HCT116 (cell line): ENCODE measurements at regions not wholly inside any gene's neighbourhood (a gene's known extent, or its start where the extent isn't known, plus 50 kb on each side); places are given as distances from the start of the nearest gene placed in this dataset.

Experiments used
- ATAC-seq: fragments of 200-7000 bp; cut with Tn5 transposase; 2 replicates; pipeline ENCODE4 v1.9.1; 2020; ENCODE audit warnings: mild to moderate bottlenecking, moderate library complexity
- BruUV-seq: library from RNA; stranded (reverse); fragments of 400-500 nt; replicated peaks from 2 replicates; lab custom pipeline; 2021; lab: Mats Ljungman, UMichigan
- CTCF ChIA-PET: fragments of 300-600 bp; sonication (Branson Sonifier 250); formaldehyde crosslinking; loops from one replicate; lab custom pipeline; 2021; ENCODE audit warnings: antibody characterized with exemption; lab: Charles Lee
- POLR2A ChIA-PET: fragments of 300-600, 350-600 bp; sonication (Branson Sonifier 250); formaldehyde crosslinking; loops from one replicate; lab custom pipeline; 2021; ENCODE audit warnings: antibody characterized with exemption; lab: Charles Lee
- RAD21 ChIA-PET, 2 experiments: fragments of 300-600 bp; sonication (Branson Sonifier 250); formaldehyde crosslinking; loops; one replicate each; lab custom pipeline; 2023; ENCODE audit warnings: low total read pairs in 2 of 2; ENCODE audit not compliant: uncharacterized antibody in 2 of 2, unreplicated experiment in 2 of 2, low non-redundant PET in 1 of 2; lab: Charles Lee
- DNase-seq: peaks from one replicate; pipeline ENCODE4 v3.0.0-alpha.2; 2010; ENCODE audit warnings: low read depth, low spot score
- H2AFZ ChIP-seq: fragments of 200-600 bp; shearing (Covaris generic), sonication (generic); 2 replicates; pipeline ENCODE4 v1.6.1; 2017; ENCODE audit warnings: low read depth, mixed run types, mixed read lengths, antibody characterized with exemption, low read length; ENCODE audit not compliant: poor library complexity, severe bottlenecking
- H3K27ac ChIP-seq: 2 replicates; pipeline ENCODE4 v1.5.1; 2012; ENCODE audit warnings: low read depth, low read length
- H3K27me3 ChIP-seq: fragments of 200-600 bp; sonication (generic); 2 replicates; pipeline ENCODE4 v1.6.1; 2016; ENCODE audit warnings: mixed run types, low read length, mixed read lengths; ENCODE audit not compliant: insufficient read depth
- H3K36me3 ChIP-seq, 2 experiments: fragments of 200-500 bp in 1 of 2; fragments of 200-600 bp in 1 of 2; sonication (Bioruptor generic) in 1 of 2; sonication (generic) in 1 of 2; 2 replicates each; pipeline versions ENCODE4 v1.5.1 to v1.6.1; 2014 to 2016; ENCODE audit warnings: low read length in 2 of 2, inconsistent platforms in 1 of 2, mixed read lengths in 1 of 2, mixed run types in 1 of 2; ENCODE audit not compliant: insufficient read depth in 2 of 2, control insufficient read depth in 1 of 2
- H3K4me1 ChIP-seq, 2 experiments: fragments of 200-600 bp in 1 of 2; sonication (generic) in 1 of 2; 2 replicates each; pipeline versions ENCODE4 v1.5.1 to v1.6.1; 2012 to 2017; ENCODE audit warnings: low read length in 2 of 2, inconsistent platforms in 1 of 2, mild to moderate bottlenecking in 1 of 2, mixed read lengths in 1 of 2, mixed run types in 1 of 2, moderate library complexity in 1 of 2; ENCODE audit not compliant: insufficient read depth in 2 of 2, control insufficient read depth in 1 of 2
- H3K4me2 ChIP-seq: fragments of 200-600 bp; sonication (generic); 2 replicates; pipeline ENCODE4 v1.6.1; 2017; ENCODE audit warnings: mixed run types, low read length, mixed read lengths
- H3K4me3 ChIP-seq, 2 experiments: fragments of 200-600 bp in 1 of 2; sonication (generic) in 1 of 2; replicated peaks in 1 of 2; 2 replicates each; pipeline ENCODE4 v1.5.1; 2011 to 2016; ENCODE audit warnings: low read length in 2 of 2, control low read depth in 1 of 2, low read depth in 1 of 2, mild to moderate bottlenecking in 1 of 2, mixed read lengths in 1 of 2, mixed run types in 1 of 2
- H3K79me2 ChIP-seq: fragments of 200-600 bp; sonication (generic); 2 replicates; pipeline ENCODE4 v1.6.1; 2017; ENCODE audit warnings: mild to moderate bottlenecking, mixed run types, low read length, moderate library complexity, mixed read lengths; ENCODE audit not compliant: insufficient read depth
- H3K9ac ChIP-seq: fragments of 200-600 bp; sonication (generic); 2 replicates; pipeline ENCODE4 v1.6.1; 2016; ENCODE audit warnings: low read length, mixed read lengths
- H3K9me2 ChIP-seq: fragments of 200-600 bp; sonication (generic), shearing (Covaris generic); 2 replicates; pipeline ENCODE4 v1.6.1; 2017; ENCODE audit warnings: mixed run types, mild to moderate bottlenecking, moderate library complexity; ENCODE audit not compliant: insufficient read depth
- H3K9me3 ChIP-seq, 2 experiments: fragments of 200-500 bp in 1 of 2; fragments of 200-600 bp in 1 of 2; sonication (Bioruptor generic) in 1 of 2; sonication (generic) in 1 of 2; 2 replicates each; pipeline ENCODE4 v1.6.1; 2014 to 2017; ENCODE audit warnings: low read length in 2 of 2, mixed read lengths in 2 of 2, inconsistent platforms in 1 of 2, low read depth in 1 of 2, mild to moderate bottlenecking in 1 of 2, mixed run types in 1 of 2, moderate library complexity in 1 of 2; ENCODE audit not compliant: control insufficient read depth in 1 of 2, insufficient read depth in 1 of 2
- H4K20me1 ChIP-seq: fragments of 200-600 bp; sonication (generic), shearing (Covaris generic); 2 replicates; pipeline ENCODE4 v1.6.1; 2017; ENCODE audit warnings: mixed run types, mild to moderate bottlenecking, moderate library complexity; ENCODE audit not compliant: insufficient read depth
- CTCF ChIP-seq, 3 experiments: fragments of 200-600 bp in 1 of 3; sonication (generic) in 1 of 3; IDR thresholded peaks in 2 of 3; conservative IDR thresholded peaks in 1 of 3; 2 replicates each; pipeline ENCODE4 v1.5.1; 2012 to 2017; ENCODE audit warnings: low read depth in 2 of 3, low read length in 2 of 3, antibody characterized with exemption in 1 of 3, borderline replicate concordance in 1 of 3, control low read depth in 1 of 3, mild to moderate bottlenecking in 1 of 3, mixed read lengths in 1 of 3, mixed run types in 1 of 3, moderate library complexity in 1 of 3; ENCODE audit not compliant: insufficient read depth in 1 of 3
- EGR1 ChIP-seq: IDR thresholded peaks from 2 replicates; pipeline ENCODE4 v1.6.1; 2012; ENCODE audit warnings: low read depth
- EZH2phosphoT487 ChIP-seq: fragments of 200-600 bp; IDR thresholded peaks from 2 replicates; pipeline ENCODE4 v1.6.1; 2018; ENCODE audit warnings: antibody characterized with exemption, borderline replicate concordance
- FOSL1 ChIP-seq: IDR thresholded peaks from 2 replicates; pipeline ENCODE4 v1.6.1; 2012; ENCODE audit warnings: low read depth
- JUND ChIP-seq: IDR thresholded peaks from 2 replicates; pipeline ENCODE4 v1.6.1; 2012
- SP1 ChIP-seq: IDR thresholded peaks from 2 replicates; pipeline ENCODE4 v1.6.1; 2012; ENCODE audit warnings: low read depth
- SRF ChIP-seq: IDR thresholded peaks from 2 replicates; pipeline ENCODE4 v1.6.1; 2012; ENCODE audit warnings: low read depth
- TCF7L2 ChIP-seq: IDR thresholded peaks from 2 replicates; pipeline ENCODE4 v1.7.0; 2011; ENCODE audit warnings: borderline replicate concordance, inconsistent platforms; ENCODE audit not compliant: insufficient read depth, insufficient read length; ENCODE audit errors: extremely low read depth
- ZFX ChIP-seq: fragments of 450-650 bp; IDR thresholded peaks from 2 replicates; pipeline ENCODE4 v1.6.1; 2017
- ZNF274 ChIP-seq: fragments of 200-500 bp; sonication (Bioruptor generic); IDR thresholded peaks from 2 replicates; pipeline ENCODE4 v1.6.1; 2014; ENCODE audit warnings: mild to moderate bottlenecking, low read depth, low read length, inconsistent platforms
- intact Hi-C: fragments of 100-400 bp; cut with micrococcal nuclease; formaldehyde crosslinking; loops from 2 replicates; pipeline ENCODE4 v1.10.0; 2022

DNA sequence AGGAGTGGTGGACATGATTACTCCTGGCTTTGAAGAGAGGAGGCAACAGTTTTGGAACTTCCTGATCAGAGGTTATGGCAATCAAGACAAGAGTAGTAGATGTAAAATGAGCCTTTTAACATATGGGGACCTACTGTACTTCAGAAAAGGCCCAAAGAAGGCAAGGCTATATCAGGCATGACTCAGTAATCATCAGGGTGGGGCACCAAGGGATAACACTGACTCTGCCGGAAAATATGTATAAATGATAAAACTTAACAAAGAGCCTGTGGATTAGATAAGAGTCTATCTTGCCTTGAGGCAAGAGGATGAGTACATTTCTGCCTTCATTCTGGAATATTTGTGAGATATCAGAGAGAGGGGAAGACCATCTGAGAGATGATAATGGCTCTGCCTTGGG is 1389.9 kb upstream of the MAP3K7 start:
- ChIA-PET RAD21 (no interaction called here), POLR2A (no interaction called here), CTCF (no interaction called here)
- no peak overlapping the region for H3K27ac ChIP-seq
- H3K4me1 ChIP-seq = no peaks in the 10 kb centered on the region
- no peak overlapping the region for H2AFZ ChIP-seq
- no peak overlapping the region for H3K4me2 ChIP-seq
- no peak overlapping the region for H3K4me3 ChIP-seq
- no peak for TF ChIP-seq EGR1
- no peak for TF ChIP-seq SRF
- no peak for TF ChIP-seq ZFX
- TF ChIP-seq SP1 = no peak
- no peak for TF ChIP-seq CTCF (IDR thresholded peaks at IDR 0.05 in 2 of 3, conservative IDR thresholded peaks at IDR 0.05 in 1 of 3; ENCODE audit: borderline replicate concordance in 1 of 3, insufficient read depth in 1 of 3, low read depth in 2 of 3, low read length in 2 of 3)
- TF ChIP-seq ZNF274 = no peak
- TF ChIP-seq EZH2phosphoT487 = no peak
- TF ChIP-seq TCF7L2 = no peak
- ATAC-seq (no peak), DNase-seq (no peak)
- H4K20me1 ChIP-seq = no peaks in the 10 kb centered on the region
- intact Hi-C loops = no loop called here
- H3K9me3 ChIP-seq = peaks cover 4 to 6% of the 10 kb centered on the region in 2 experiments; a peak in 2 of 4 replicates
- no peaks in the 10 kb centered on the region for H3K9me2 ChIP-seq
- no peaks in the 10 kb centered on the region for H3K27me3 ChIP-seq
- BruUV-seq = no TSS peak
- H3K36me3 ChIP-seq = no peaks in the 10 kb centered on the region
- no peaks in the 10 kb centered on the region for H3K79me2 ChIP-seq
- H3K9ac ChIP-seq = no peak overlapping the region

DNA sequence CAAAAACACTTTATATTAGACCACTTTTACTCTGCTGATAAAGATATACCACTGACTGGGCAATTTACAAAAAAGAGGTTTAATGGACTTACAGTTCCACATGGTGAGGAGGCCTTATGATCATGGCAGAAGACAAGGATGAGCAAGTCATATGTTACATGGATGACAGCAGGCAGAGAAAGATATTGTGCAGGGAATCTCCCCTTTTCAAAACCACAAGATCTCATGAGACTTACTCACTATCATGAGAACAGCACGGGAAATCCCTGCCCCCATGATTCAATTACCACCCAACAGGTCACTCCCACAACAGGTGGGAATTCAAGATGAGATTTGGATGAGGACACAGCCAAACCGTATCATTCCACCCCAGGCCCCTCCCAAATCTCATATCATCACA is 1383.8 kb upstream of the MAP3K7 start:
- no peak for ATAC-seq
- Histone ChIP-seq H3K9me3 (peaks cover 0 to 7% of the 10 kb centered on the region in 2 experiments; a peak in 1 of 4 replicates), H3K9me2 (no peaks in the 10 kb centered on the region), H4K20me1 (no peaks in the 10 kb centered on the region), H3K36me3 (no peaks in the 10 kb centered on the region), H3K9ac (no peak overlapping the region), H3K4me1 (no peaks in the 10 kb centered on the region), H3K4me2 (no peak overlapping the region), H3K27me3 (no peaks in the 10 kb centered on the region), H3K4me3 (no peak overlapping the region), H3K79me2 (no peaks in the 10 kb centered on the region), H2AFZ (no peak overlapping the region), H3K27ac (no peak overlapping the region)
- BruUV-seq = no TSS peak
- DNase-seq = no peak
- RAD21 ChIA-PET = no interaction called here
- TF ChIP-seq CTCF (IDR thresholded peaks at IDR 0.05 in 2 of 3, conservative IDR thresholded peaks at IDR 0.05 in 1 of 3; ENCODE audit: borderline replicate concordance in 1 of 3, insufficient read depth in 1 of 3, low read depth in 2 of 3, low read length in 2 of 3) (no peak), JUND (no peak), SRF (no peak), FOSL1 (no peak), ZFX (no peak)
- intact Hi-C loops = no loop called here
- POLR2A ChIA-PET = no interaction called here
- CTCF ChIA-PET = no interaction called here
